HG02973 (cell line): ENCODE measurements at regions not wholly inside any gene's neighbourhood (a gene's known extent, or its start where the extent isn't known, plus 50 kb on each side); places are given as distances from the start of the nearest gene placed in this dataset.
A peak's percentile ranks its signal among the peaks of the same experiment; 100 is the strongest.
"Not testable (repeated sequence)": the region's sequence is repeated elsewhere in the genome, so short reads cannot be mapped to it uniquely, and the experiment has no call there.

Experiments
- ATAC-seq: cut with Tn5 transposase; IDR thresholded peaks from one replicate; pipeline ENCODE4 v1.9.1; 2021; ENCODE audit warnings: moderate library complexity; ENCODE audit not compliant: unreplicated experiment

DNA sequence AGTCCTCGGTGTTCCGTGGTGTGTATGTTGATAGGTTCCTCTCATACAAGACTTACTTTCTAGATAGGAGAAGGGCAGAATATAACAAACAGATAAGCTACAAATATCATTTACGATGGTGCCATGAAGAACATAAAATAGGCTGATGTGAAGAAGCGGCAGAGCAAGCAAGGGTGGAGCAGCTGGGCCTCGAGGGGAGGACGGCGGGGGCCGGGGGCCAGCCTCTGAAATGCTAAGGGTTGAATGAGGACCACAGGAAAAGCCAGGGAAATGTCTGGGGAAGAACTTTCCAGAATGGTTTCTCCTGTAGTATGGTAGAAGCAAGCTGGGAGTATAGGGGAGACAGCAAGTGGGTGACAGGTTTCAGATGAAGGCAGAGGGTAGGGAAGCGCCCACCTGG, 529.5 kb downstream of the LIG4 start:
- no peak for ATAC-seq

- ATAC-seq, result no peak
Measured at GRCh38 chr13:107681600-107681999, 533.7 kb downstream of the LIG4 start.

DNA sequence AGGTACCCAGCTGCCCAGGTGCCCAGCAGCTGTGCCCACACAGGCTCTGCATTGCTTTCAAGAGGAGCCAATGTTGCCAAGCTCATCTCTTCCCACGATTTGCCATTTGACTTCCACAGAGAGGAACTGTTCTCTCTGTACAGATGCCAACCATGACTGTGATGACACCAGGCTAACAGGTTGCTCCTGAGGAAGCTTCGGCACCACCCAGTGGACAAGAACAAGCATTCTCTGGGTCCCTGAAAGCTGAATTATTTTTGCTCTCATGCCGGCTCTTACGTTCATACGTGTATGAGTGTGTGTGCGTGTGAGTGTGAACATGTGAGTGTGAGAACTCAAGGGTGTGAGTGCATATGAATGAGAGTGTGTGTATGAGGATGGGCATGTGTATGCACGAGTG, 535.2 kb downstream of the LIG4 start:
- ATAC-seq, result no peak

DNA sequence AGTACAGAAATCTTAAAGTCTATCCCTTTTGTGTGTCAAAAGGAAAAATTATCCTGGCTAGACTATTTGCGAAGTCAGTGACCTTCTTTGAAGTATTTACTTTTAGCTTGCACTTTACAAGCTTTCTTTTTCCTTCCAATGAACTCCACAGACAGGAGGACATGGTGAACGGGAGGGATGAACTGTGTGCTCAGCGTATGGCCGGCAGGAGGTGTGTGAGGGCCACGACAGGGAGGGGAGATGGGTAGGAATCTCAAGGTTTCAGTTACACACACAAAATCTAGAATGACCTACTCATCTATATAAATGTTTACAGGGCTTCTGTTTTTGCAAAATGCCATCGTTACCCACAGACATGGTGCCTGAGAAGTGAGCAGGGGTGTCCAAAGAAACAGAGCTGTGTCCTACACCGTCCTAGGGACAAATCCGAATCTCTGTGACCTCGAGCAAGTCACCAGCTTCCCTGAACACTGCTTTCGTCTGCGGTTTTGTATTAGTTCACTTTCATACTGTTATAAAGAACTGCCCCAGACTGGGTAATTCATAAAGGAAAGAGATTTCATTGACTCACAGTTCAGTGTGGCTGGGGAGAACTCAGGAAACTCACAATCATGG, 537.2 kb downstream of the LIG4 start:
- ATAC-seq, result no peak

GRCh38 chr13:107675847-107676550, 539.3 kb downstream of the LIG4 start:
- no peak for ATAC-seq

- ATAC-seq, result no peak
Measured at GRCh38 chr13:107669391-107669993, 545.8 kb downstream of the LIG4 start.

GRCh38 chr13:107665926-107666458, 549.3 kb downstream of the LIG4 start:
- no peak for ATAC-seq

GRCh38 chr13:107650081-107650701, 565.1 kb downstream of the LIG4 start:
- peak; percentile 84 for ATAC-seq

DNA sequence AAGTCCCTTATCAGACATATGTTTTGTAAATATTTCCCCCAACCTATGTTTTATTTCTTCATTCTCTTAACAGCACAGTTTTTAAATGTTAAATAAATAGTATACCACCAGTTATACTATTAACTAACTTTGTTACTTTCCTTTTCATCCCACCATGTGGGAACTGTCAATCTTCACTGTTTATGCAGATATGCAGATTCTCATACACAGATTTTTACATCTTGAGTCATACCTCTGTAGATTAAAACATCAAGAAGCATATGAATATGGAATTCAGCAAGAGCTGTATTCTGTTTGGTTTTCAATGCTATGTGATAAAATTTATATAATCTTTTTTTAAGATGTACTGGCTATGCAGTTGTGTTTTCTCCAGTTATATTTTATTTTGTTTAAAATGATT, 566.3 kb downstream of the LIG4 start:
- no peak for ATAC-seq

DNA sequence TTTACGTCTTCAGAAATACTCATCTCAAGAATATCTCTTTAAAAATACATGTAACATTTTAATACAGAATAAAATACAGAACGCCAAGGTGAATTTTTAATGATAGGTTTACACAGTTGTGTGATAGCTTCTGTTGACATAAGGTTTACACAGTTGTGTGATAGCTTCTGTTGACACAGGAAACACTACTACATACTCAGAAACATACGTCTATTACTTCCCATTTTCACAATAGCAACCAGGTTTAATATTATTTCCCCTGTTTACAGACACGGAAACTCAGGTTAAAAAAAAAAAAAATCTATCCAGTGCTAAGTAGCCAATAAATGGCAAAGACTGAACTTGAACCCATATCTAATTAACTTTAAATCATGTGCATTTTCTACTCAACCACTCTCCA, 571.2 kb downstream of the LIG4 start:
- ATAC-seq, result no peak

- no peak for ATAC-seq
Measured at GRCh38 chr13:107643615-107644014, 571.7 kb downstream of the LIG4 start.

- no peak for ATAC-seq
Measured at GRCh38 chr13:107642831-107643230, 572.5 kb downstream of the LIG4 start.

GRCh38 chr13:107641574-107641973, 573.8 kb downstream of the LIG4 start:
- no peak for ATAC-seq

- no peak for ATAC-seq
Measured at GRCh38 chr13:107625648-107626047, 589.7 kb downstream of the LIG4 start.

DNA sequence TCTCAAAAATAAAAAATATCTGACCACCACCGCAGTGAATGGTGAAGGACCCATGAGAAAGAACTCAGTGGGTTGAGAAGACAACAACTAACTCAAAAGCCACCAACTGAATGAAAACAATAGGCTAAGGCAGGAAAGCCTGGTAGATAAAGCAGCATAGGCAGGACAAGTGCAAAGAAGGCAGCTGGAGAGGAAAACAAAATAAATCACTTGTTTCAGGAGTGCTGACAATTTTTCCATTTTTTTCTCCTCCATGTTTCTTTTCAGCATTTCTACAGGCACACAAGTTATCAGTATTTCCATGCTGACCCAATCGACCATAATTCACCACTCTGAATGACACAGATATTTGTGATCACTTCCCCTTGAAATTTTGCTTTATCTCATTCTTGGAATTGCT, 597.8 kb downstream of the LIG4 start:
- ATAC-seq, result no peak

DNA sequence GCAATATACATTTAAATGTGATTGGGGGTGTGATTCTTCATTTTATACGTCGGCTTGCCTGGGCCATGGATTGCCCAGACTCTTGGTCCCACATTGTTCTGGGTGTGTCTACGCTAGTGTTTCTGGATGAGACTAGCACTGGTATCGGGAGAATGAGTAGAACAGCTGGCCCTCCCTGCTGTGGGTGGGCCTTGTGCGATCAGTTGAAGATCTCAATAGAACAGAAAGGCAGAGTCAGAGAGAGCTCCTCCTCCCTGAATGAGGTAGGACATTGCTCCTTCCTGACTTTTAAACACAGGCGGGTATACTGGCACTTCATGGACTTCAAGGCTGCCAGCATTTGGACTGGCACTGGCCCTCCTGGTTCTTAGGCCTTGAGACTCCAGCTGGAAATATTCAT, 603.0 kb downstream of the LIG4 start:
- no peak for ATAC-seq

GRCh38 chr13:107608736-107609135, 606.6 kb downstream of the LIG4 start:
- ATAC-seq, result no peak

DNA sequence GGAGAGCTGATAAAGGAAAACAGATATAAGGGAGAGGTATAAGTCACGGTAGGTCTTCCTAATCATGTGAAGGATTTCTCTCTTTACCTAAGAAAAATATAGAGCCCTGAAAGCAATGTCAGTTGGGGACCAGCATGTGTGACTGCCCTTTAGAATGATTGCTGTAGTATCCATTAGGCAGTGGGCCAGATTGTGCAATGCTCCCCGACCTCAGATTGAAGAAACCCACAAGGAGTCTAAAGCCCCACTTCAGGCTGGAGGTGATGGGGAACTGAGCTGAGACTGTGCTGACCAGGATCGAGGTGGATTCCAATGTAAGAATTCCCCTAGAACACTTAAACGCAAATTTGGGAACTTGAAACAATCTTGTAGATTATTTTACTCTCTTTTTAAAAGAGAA, 614.4 kb downstream of the LIG4 start:
- no peak for ATAC-seq

DNA sequence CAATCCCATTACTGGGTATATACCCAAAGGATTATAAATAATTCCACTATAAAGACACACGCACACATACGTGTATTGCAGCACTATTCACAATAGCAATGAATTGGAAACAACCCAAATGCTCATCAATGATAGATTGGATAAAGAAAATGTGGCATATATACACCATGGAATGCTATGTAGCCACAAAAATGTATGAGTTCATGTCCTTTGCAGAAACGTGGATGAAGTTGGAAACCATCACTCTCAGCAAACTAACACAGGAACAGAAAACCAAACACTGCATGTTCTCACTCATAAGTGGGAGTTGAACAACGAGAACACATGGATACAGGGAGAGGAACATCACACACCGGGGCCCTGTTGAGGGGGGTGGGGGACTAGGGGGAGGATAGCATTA, 619.0 kb downstream of the LIG4 start:
- not testable (repeated sequence) for ATAC-seq

DNA sequence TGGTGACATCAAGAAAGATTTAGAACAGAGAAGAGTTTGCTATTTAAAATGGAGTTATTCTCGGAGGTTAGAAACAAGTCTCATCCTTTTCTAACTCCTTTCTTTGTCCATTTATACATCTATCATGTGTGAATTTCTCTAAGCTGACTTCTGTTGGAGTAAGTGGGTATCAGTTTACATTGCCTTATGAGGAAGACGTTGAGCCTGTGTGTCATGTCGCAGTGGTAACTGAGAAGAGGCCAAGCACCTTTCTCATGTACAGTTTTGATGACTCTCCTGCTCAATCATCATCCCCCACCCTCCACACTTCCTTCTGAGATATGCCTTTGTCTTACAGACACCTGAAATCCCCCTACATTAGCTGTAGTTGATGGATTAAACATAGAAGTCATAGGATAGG, 624.8 kb downstream of the LIG4 start:
- ATAC-seq, result no peak

- no peak for ATAC-seq
Measured at GRCh38 chr13:107587681-107588080, 627.7 kb downstream of the LIG4 start.

DNA sequence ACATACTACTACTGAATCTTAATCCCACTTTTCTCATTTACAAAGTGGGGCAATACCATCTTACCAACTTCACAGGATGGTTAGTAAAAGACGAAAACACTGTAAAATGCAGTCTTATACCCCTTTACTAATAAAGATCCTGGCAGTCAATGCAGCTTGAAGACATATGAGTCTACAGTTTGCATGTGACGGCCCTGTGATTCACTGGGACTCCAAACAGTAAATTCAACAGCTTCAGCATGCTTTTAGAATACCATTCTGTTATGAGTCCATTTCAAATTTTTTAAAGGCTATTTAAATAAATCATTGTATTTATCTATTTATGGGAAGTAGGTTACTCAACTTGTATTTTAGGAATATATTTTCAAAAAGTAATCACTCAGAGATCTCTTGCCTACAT, 629.1 kb downstream of the LIG4 start:
- no peak for ATAC-seq
